Loucy (cell line): ENCODE measurements at regions not wholly inside any gene's neighbourhood (a gene's known extent, or its start where the extent isn't known, plus 50 kb on each side); places are given as distances from the start of the nearest gene placed in this dataset.

Experiments
- H2AFZ ChIP-seq: fragments of 200-600 bp; sonication (generic); 2 replicates; pipeline ENCODE4 v1.6.0; 2016; ENCODE audit warnings: antibody characterized with exemption, mild to moderate bottlenecking, low read length, moderate library complexity
- H3F3A ChIP-seq: fragments of 200-600 bp; 2 replicates; pipeline ENCODE4 v1.6.0; 2016; ENCODE audit warnings: antibody characterized with exemption, low read depth, mild to moderate bottlenecking
- H3K27me3 ChIP-seq: fragments of 200-600 bp; sonication (generic); 2 replicates; pipeline ENCODE4 v1.6.1; 2014; ENCODE audit warnings: low read length, mild to moderate bottlenecking; ENCODE audit not compliant: insufficient read depth, poor library complexity, severe bottlenecking
- H3K36me3 ChIP-seq: fragments of 200-600 bp; sonication (generic); 2 replicates; pipeline ENCODE4 v1.6.1; 2016; ENCODE audit warnings: low read length; ENCODE audit not compliant: insufficient read depth
- H3K4me1 ChIP-seq: fragments of 200-600 bp; sonication (generic); 2 replicates; pipeline ENCODE4 v1.5.1; 2014; ENCODE audit warnings: low read length, mild to moderate bottlenecking; ENCODE audit not compliant: insufficient read depth, poor library complexity, severe bottlenecking
- H3K4me2 ChIP-seq: fragments of 200-600 bp; sonication (generic); 2 replicates; pipeline ENCODE4 v1.6.0; 2014; ENCODE audit warnings: antibody characterized with exemption, low read length, low read depth, mild to moderate bottlenecking; ENCODE audit not compliant: poor library complexity, severe bottlenecking
- H3K4me3 ChIP-seq: fragments of 200-600 bp; sonication (generic); 2 replicates; pipeline ENCODE4 v1.5.1; 2014; ENCODE audit warnings: low read length, mild to moderate bottlenecking, mixed read lengths; ENCODE audit not compliant: poor library complexity, severe bottlenecking
- H3K79me2 ChIP-seq: fragments of 200-600 bp; sonication (generic); 2 replicates; pipeline ENCODE4 v1.6.1; 2014; ENCODE audit warnings: low read length; ENCODE audit not compliant: insufficient read depth
- H3K9ac ChIP-seq: fragments of 200-600 bp; sonication (generic); 2 replicates; pipeline ENCODE4 v1.6.0; 2014; ENCODE audit warnings: mild to moderate bottlenecking, low read depth, low read length, moderate library complexity; ENCODE audit not compliant: poor library complexity, severe bottlenecking
- H3K9me2 ChIP-seq: fragments of 200-600 bp; sonication (generic); replicated peaks from 2 replicates; pipeline ENCODE4 v1.6.1; 2016; ENCODE audit warnings: low read depth, low read length, mixed read lengths
- H3K9me3 ChIP-seq: fragments of 200-600 bp; sonication (generic); 2 replicates; pipeline ENCODE4 v1.6.1; 2014; ENCODE audit warnings: mild to moderate bottlenecking, antibody characterized with exemption, low read length, low read depth; ENCODE audit not compliant: insufficient read depth
- H4K20me1 ChIP-seq: fragments of 200-600 bp; sonication (generic); 2 replicates; pipeline ENCODE4 v1.6.0; 2014; ENCODE audit warnings: antibody characterized with exemption, low read length, mild to moderate bottlenecking; ENCODE audit not compliant: insufficient read depth, poor library complexity, severe bottlenecking
- CTCF ChIP-seq: fragments of 200-600 bp; sonication (generic); conservative IDR thresholded peaks from 2 replicates; pipeline ENCODE4 v1.5.1; 2014; ENCODE audit warnings: mild to moderate bottlenecking, antibody characterized with exemption, low read length
- EZH2phosphoT487 ChIP-seq: fragments of 200-600 bp; IDR thresholded peaks from 2 replicates; pipeline ENCODE4 v1.6.1; 2018; ENCODE audit warnings: antibody characterized with exemption, mild to moderate bottlenecking, moderate library complexity, borderline replicate concordance

GRCh38 chr11:81866896-81867295 lies 866.8 kb downstream of the FAM181B start:
- Histone ChIP-seq H3K4me2 (no peak overlapping the region), H4K20me1 (no peaks in the 10 kb centered on the region), H3K4me3 (no peak overlapping the region), H3K36me3 (no peaks in the 10 kb centered on the region), H3K27me3 (no peaks in the 10 kb centered on the region), H3K79me2 (no peaks in the 10 kb centered on the region), H3K4me1 (peaks cover 24% of the 10 kb centered on the region), H3K9me2 (no peaks in the 10 kb centered on the region), H3F3A (peaks cover 6% of the 10 kb centered on the region; the same call in 1 of the 2 replicates), H3K9ac (no peak overlapping the region), H2AFZ (no peak overlapping the region), H3K9me3 (no peaks in the 10 kb centered on the region)
- TF ChIP-seq CTCF (no peak), EZH2phosphoT487 (no peak)

GRCh38 chr11:81857386-81857785 lies 876.3 kb downstream of the FAM181B start:
- Histone ChIP-seq H3K9ac (no peak overlapping the region), H3F3A (no peaks in the 10 kb centered on the region), H4K20me1 (no peaks in the 10 kb centered on the region), H3K27me3 (no peaks in the 10 kb centered on the region), H3K4me1 (no peaks in the 10 kb centered on the region), H3K4me3 (no peak overlapping the region), H2AFZ (no peak overlapping the region), H3K36me3 (no peaks in the 10 kb centered on the region), H3K4me2 (no peak overlapping the region), H3K79me2 (no peaks in the 10 kb centered on the region), H3K9me2 (no peaks in the 10 kb centered on the region), H3K9me3 (no peaks in the 10 kb centered on the region)
- no peak for TF ChIP-seq CTCF
- TF ChIP-seq EZH2phosphoT487 = no peak

- H3K9ac ChIP-seq = no peak overlapping the region
- no peaks in the 10 kb centered on the region for H3K27me3 ChIP-seq
- H2AFZ ChIP-seq = no peak overlapping the region
- H3K9me3 ChIP-seq = no peaks in the 10 kb centered on the region
- H3K36me3 ChIP-seq = no peaks in the 10 kb centered on the region
- no peaks in the 10 kb centered on the region for H3F3A ChIP-seq
- no peak overlapping the region for H3K4me2 ChIP-seq
- H3K4me3 ChIP-seq = no peak overlapping the region
- no peaks in the 10 kb centered on the region for H3K9me2 ChIP-seq
- no peaks in the 10 kb centered on the region for H3K4me1 ChIP-seq
- no peaks in the 10 kb centered on the region for H3K79me2 ChIP-seq
- TF ChIP-seq EZH2phosphoT487 (no peak), CTCF (no peak)
- H4K20me1 ChIP-seq = no peaks in the 10 kb centered on the region
Observed at GRCh38 chr11:81853791-81854190, 879.9 kb downstream of the FAM181B start.
